ENCODE measurements at regions not wholly inside any gene's neighbourhood (a gene's known extent, or its start where the extent isn't known, plus 50 kb on each side); places are given as distances from the start of the nearest gene placed in this dataset.

DNA sequence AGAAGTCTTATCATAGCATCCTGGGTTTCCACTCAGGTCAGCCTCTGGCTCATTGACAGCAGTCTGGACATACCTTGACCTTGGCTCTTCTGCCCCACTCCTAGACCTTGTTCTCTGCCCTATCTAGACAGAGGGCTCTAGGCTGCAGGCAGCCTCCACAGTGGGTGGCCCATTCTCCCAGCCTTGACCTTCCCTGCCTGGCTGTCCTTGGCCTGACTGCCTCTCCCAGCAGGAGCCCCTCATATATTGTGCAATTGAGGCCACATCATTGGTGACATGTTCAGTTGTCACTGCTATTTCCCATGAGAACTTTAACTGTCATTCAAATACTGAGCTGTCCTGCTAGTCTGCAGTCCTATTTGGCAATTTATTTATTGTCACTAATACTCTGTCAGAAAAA is 503.4 kb downstream of the PLXNA4 start:
- H3K27me3 ChIP-seq (ENCODE audit: insufficient read depth, low read length) = no peaks in the 10 kb centered on the region; the same call in 1 of the 2 replicates
- H3F3A ChIP-seq (ENCODE audit: insufficient read depth, low read length) = no peaks in the 10 kb centered on the region
- H2AFZ ChIP-seq (ENCODE audit: low read length) = no peak overlapping the region
- no peak overlapping the region for H3K27ac ChIP-seq (ENCODE audit: low read depth, low read length, poor library complexity, severe bottlenecking)
- no peaks in the 10 kb centered on the region for H3K36me3 ChIP-seq (ENCODE audit: insufficient read depth, low read length)
- no peak overlapping the region for H3K4me3 ChIP-seq (ENCODE audit: low read depth, low read length, poor library complexity, severe bottlenecking)
- no peak overlapping the region for H3K4me2 ChIP-seq (ENCODE audit: low read length)
- H3K9ac ChIP-seq (ENCODE audit: low read length) = no peak overlapping the region
- TF ChIP-seq EZH2 (IDR thresholded peaks at IDR 0.05; ENCODE audit: borderline replicate concordance, low read length) = no peak
- TF ChIP-seq, protein P1, sequence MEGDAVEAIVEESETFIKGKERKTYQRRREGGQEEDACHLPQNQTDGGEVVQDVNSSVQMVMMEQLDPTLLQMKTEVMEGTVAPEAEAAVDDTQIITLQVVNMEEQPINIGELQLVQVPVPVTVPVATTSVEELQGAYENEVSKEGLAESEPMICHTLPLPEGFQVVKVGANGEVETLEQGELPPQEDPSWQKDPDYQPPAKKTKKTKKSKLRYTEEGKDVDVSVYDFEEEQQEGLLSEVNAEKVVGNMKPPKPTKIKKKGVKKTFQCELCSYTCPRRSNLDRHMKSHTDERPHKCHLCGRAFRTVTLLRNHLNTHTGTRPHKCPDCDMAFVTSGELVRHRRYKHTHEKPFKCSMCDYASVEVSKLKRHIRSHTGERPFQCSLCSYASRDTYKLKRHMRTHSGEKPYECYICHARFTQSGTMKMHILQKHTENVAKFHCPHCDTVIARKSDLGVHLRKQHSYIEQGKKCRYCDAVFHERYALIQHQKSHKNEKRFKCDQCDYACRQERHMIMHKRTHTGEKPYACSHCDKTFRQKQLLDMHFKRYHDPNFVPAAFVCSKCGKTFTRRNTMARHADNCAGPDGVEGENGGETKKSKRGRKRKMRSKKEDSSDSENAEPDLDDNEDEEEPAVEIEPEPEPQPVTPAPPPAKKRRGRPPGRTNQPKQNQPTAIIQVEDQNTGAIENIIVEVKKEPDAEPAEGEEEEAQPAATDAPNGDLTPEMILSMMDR (IDR thresholded peaks at IDR 0.05; ENCODE audit: low read length) = no peak
- H3K9me2 ChIP-seq (ENCODE audit: low read depth, low read length) = no peaks in the 10 kb centered on the region
- H3K9me3 ChIP-seq (ENCODE audit: low read length) = no peaks in the 10 kb centered on the region
- H3K79me2 ChIP-seq (ENCODE audit: insufficient read depth, low read length) = no peaks in the 10 kb centered on the region
- no peaks in the 10 kb centered on the region for H4K20me1 ChIP-seq (ENCODE audit: insufficient read depth, low read length)
- H3K4me1 ChIP-seq (ENCODE audit: insufficient read depth, low read length, severe bottlenecking) = no peaks in the 10 kb centered on the region

DNA sequence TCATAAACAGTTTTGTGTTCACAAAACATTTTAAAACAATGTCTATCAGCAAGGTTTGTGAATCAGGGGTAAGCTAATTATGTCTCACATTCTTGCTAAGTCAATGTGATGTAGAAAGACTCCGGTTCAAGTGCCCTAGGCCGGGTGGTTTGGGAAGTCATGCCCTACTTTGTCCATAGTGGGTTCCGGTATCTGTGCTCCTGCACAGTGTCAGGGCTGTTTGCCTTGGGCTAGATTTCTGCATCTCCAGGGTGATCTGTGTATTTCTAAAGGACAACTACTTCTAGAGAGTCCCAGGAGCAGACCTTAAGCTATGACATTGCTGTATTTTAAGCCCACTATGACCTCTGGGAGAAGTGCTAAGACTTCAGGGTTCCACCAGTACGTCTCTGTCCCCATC is 504.1 kb downstream of the PLXNA4 start:
- Histone ChIP-seq H3K27ac (ENCODE audit: low read depth, low read length, poor library complexity, severe bottlenecking) (no peak overlapping the region), H3K9me3 (ENCODE audit: low read length) (no peaks in the 10 kb centered on the region), H3K9me2 (ENCODE audit: low read depth, low read length) (no peaks in the 10 kb centered on the region), H2AFZ (ENCODE audit: low read length) (no peak overlapping the region), H3K4me2 (ENCODE audit: low read length) (no peak overlapping the region), H4K20me1 (ENCODE audit: insufficient read depth, low read length) (no peaks in the 10 kb centered on the region), H3K79me2 (ENCODE audit: insufficient read depth, low read length) (no peaks in the 10 kb centered on the region), H3K9ac (ENCODE audit: low read length) (no peak overlapping the region), H3F3A (ENCODE audit: insufficient read depth, low read length) (no peaks in the 10 kb centered on the region), H3K36me3 (ENCODE audit: insufficient read depth, low read length) (no peaks in the 10 kb centered on the region), H3K4me1 (ENCODE audit: insufficient read depth, low read length, severe bottlenecking) (no peaks in the 10 kb centered on the region), H3K27me3 (ENCODE audit: insufficient read depth, low read length) (no peaks in the 10 kb centered on the region; the same call in 1 of the 2 replicates), H3K4me3 (ENCODE audit: low read depth, low read length, poor library complexity, severe bottlenecking) (no peak overlapping the region)
- TF ChIP-seq EZH2 (IDR thresholded peaks at IDR 0.05; ENCODE audit: borderline replicate concordance, low read length) = no peak
- TF ChIP-seq, protein P1 (IDR thresholded peaks at IDR 0.05; ENCODE audit: low read length) = no peak

DNA sequence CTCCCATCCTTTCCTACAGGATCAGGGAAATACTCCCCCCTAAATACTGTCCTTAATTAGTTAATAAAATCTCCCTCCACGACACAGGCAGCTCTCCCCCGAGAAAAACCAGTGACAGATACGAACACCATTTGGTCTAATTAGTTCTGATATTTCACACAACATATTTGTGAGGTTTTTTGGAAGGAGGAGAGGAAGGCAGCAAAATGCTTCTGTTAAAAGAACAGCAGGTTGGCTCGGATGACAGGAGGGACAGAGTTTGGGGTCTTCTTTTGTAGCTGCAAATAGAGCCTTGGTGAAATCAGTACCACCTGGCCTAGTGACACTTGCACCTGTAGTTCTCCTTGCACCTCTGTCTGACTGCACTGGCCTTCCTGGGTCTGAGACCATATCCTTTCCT is 507.0 kb downstream of the PLXNA4 start:
- Histone ChIP-seq H3K4me3 (ENCODE audit: low read depth, low read length, poor library complexity, severe bottlenecking) (no peak overlapping the region), H3K4me1 (ENCODE audit: insufficient read depth, low read length, severe bottlenecking) (no peaks in the 10 kb centered on the region), H3K27me3 (ENCODE audit: insufficient read depth, low read length) (peaks cover 8% of the 10 kb centered on the region; the same call in 1 of the 2 replicates), H3K79me2 (ENCODE audit: insufficient read depth, low read length) (no peaks in the 10 kb centered on the region), H3K36me3 (ENCODE audit: insufficient read depth, low read length) (no peaks in the 10 kb centered on the region), H3K9me2 (ENCODE audit: low read depth, low read length) (no peaks in the 10 kb centered on the region), H3K4me2 (ENCODE audit: low read length) (no peak overlapping the region), H3K27ac (ENCODE audit: low read depth, low read length, poor library complexity, severe bottlenecking) (no peak overlapping the region), H3K9ac (ENCODE audit: low read length) (no peak overlapping the region), H2AFZ (ENCODE audit: low read length) (no peak overlapping the region), H3F3A (ENCODE audit: insufficient read depth, low read length) (no peaks in the 10 kb centered on the region), H3K9me3 (ENCODE audit: low read length) (no peaks in the 10 kb centered on the region), H4K20me1 (ENCODE audit: insufficient read depth, low read length) (no peaks in the 10 kb centered on the region)
- no peak for TF ChIP-seq EZH2 (IDR thresholded peaks at IDR 0.05; ENCODE audit: borderline replicate concordance, low read length)
- TF ChIP-seq, protein P1 (IDR thresholded peaks at IDR 0.05; ENCODE audit: low read length) = no peak
